ENCODE measurements at regions not wholly inside any gene's neighbourhood (a gene's known extent, or its start where the extent isn't known, plus 50 kb on each side); places are given as distances from the start of the nearest gene placed in this dataset.

GRCh38 chr2:145157036-145157675, 637.2 kb upstream of the ZEB2 start:
- TF ChIP-seq CTCF (conservative IDR thresholded peaks at IDR 0.05), result no peak
- TF ChIP-seq EZH2 (IDR thresholded peaks at IDR 0.05; ENCODE audit: low read depth), result no peak
